Keratinocyte (primary cell): ENCODE measurements at regions not wholly inside any gene's neighbourhood (a gene's known extent, or its start where the extent isn't known, plus 50 kb on each side); places are given as distances from the start of the nearest gene placed in this dataset.

ENCODE experiments used
- EZH2 ChIP-seq: IDR thresholded peaks from one replicate; pipeline ENCODE4 v1.6.1; 2012; ENCODE audit warnings: inconsistent platforms, mild to moderate bottlenecking, low read length, moderate library complexity
- TF ChIP-seq, protein P1 (sequence below), 3 experiments: IDR thresholded peaks in 1 of 3; conservative IDR thresholded peaks in 1 of 3; optimal IDR thresholded peaks in 1 of 3; 2 replicates in 2 of 3; 3 replicates in 1 of 3; pipeline versions ENCODE3 to v1.5.1; 2011; ENCODE audit warnings: low read length in 3 of 3, mild to moderate bottlenecking in 3 of 3, moderate library complexity in 2 of 3, control low read depth in 1 of 3, inconsistent platforms in 1 of 3; ENCODE audit not compliant: insufficient read depth in 2 of 3; ENCODE audit errors: extremely low read depth in 1 of 3

GRCh38 chr2:144670738-144671137, 150.8 kb upstream of the ZEB2 start:
- TF ChIP-seq, protein P1, sequence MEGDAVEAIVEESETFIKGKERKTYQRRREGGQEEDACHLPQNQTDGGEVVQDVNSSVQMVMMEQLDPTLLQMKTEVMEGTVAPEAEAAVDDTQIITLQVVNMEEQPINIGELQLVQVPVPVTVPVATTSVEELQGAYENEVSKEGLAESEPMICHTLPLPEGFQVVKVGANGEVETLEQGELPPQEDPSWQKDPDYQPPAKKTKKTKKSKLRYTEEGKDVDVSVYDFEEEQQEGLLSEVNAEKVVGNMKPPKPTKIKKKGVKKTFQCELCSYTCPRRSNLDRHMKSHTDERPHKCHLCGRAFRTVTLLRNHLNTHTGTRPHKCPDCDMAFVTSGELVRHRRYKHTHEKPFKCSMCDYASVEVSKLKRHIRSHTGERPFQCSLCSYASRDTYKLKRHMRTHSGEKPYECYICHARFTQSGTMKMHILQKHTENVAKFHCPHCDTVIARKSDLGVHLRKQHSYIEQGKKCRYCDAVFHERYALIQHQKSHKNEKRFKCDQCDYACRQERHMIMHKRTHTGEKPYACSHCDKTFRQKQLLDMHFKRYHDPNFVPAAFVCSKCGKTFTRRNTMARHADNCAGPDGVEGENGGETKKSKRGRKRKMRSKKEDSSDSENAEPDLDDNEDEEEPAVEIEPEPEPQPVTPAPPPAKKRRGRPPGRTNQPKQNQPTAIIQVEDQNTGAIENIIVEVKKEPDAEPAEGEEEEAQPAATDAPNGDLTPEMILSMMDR (optimal IDR thresholded peaks at IDR 0.05 in 1 of 3, IDR thresholded peaks at IDR 0.05 in 1 of 3, conservative IDR thresholded peaks at IDR 0.05 in 1 of 3; ENCODE audit: extremely low read depth in 1 of 3, insufficient read depth in 2 of 3, low read length in 3 of 3): no peak
- no peak for TF ChIP-seq EZH2
